ENCODE measurements at regions not wholly inside any gene's neighbourhood (a gene's known extent, or its start where the extent isn't known, plus 50 kb on each side); places are given as distances from the start of the nearest gene placed in this dataset.

DNA sequence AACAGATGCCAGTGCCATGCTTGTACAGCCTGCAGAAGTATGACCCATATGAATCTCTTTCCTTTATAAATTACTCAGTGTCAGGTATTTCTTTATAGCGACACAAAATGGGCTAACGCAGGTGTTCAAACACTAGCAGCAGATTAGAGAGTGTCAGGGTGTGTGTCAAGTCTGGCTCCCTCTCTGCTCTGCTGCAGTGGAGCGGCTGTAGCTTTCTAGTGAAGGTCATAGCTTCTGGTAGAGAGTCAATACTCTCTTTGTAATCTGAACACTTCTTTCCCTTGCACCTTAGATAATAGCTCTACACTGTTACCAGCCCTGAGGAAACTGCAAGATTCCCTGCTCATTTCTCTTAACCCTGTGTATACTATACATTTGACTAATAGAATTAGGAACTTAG lies 483.2 kb upstream of the TGFBR2 start:
- TF ChIP-seq RAD21 (conservative IDR thresholded peaks at IDR 0.05) (no peak), POLR2AphosphoS5 (IDR thresholded peaks at IDR 0.05) (no peak), EZH2 (IDR thresholded peaks at IDR 0.05; ENCODE audit: borderline replicate concordance, insufficient read depth, low read length, poor library complexity, severe bottlenecking) (no peak), SMC3 (conservative IDR thresholded peaks at IDR 0.05; ENCODE audit: poor library complexity) (no peak), TAF1 (IDR thresholded peaks at IDR 0.05; ENCODE audit: low read depth) (no peak), MXI1 (conservative IDR thresholded peaks at IDR 0.05; ENCODE audit: poor library complexity, severe bottlenecking) (no peak), EP300 (conservative IDR thresholded peaks at IDR 0.05; ENCODE audit: poor library complexity, severe bottlenecking) (no peak)
- TF ChIP-seq, protein P1, sequence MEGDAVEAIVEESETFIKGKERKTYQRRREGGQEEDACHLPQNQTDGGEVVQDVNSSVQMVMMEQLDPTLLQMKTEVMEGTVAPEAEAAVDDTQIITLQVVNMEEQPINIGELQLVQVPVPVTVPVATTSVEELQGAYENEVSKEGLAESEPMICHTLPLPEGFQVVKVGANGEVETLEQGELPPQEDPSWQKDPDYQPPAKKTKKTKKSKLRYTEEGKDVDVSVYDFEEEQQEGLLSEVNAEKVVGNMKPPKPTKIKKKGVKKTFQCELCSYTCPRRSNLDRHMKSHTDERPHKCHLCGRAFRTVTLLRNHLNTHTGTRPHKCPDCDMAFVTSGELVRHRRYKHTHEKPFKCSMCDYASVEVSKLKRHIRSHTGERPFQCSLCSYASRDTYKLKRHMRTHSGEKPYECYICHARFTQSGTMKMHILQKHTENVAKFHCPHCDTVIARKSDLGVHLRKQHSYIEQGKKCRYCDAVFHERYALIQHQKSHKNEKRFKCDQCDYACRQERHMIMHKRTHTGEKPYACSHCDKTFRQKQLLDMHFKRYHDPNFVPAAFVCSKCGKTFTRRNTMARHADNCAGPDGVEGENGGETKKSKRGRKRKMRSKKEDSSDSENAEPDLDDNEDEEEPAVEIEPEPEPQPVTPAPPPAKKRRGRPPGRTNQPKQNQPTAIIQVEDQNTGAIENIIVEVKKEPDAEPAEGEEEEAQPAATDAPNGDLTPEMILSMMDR (IDR thresholded peaks at IDR 0.05; ENCODE audit: poor library complexity, severe bottlenecking) = no peak
- TF ChIP-seq, protein P2, sequence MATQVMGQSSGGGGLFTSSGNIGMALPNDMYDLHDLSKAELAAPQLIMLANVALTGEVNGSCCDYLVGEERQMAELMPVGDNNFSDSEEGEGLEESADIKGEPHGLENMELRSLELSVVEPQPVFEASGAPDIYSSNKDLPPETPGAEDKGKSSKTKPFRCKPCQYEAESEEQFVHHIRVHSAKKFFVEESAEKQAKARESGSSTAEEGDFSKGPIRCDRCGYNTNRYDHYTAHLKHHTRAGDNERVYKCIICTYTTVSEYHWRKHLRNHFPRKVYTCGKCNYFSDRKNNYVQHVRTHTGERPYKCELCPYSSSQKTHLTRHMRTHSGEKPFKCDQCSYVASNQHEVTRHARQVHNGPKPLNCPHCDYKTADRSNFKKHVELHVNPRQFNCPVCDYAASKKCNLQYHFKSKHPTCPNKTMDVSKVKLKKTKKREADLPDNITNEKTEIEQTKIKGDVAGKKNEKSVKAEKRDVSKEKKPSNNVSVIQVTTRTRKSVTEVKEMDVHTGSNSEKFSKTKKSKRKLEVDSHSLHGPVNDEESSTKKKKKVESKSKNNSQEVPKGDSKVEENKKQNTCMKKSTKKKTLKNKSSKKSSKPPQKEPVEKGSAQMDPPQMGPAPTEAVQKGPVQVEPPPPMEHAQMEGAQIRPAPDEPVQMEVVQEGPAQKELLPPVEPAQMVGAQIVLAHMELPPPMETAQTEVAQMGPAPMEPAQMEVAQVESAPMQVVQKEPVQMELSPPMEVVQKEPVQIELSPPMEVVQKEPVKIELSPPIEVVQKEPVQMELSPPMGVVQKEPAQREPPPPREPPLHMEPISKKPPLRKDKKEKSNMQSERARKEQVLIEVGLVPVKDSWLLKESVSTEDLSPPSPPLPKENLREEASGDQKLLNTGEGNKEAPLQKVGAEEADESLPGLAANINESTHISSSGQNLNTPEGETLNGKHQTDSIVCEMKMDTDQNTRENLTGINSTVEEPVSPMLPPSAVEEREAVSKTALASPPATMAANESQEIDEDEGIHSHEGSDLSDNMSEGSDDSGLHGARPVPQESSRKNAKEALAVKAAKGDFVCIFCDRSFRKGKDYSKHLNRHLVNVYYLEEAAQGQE (IDR thresholded peaks at IDR 0.05; ENCODE audit: borderline replicate concordance) = no peak

Data from neural cell (in vitro differentiated cells).